Ammon's horn (tissue), 1 donor: ENCODE measurements at regions not wholly inside any gene's neighbourhood (a gene's known extent, or its start where the extent isn't known, plus 50 kb on each side); places are given as distances from the start of the nearest gene placed in this dataset.

ENCODE experiments used
- DNase-seq: peaks from one replicate; pipeline ENCODE4 v3.0.0-alpha.2; 2016; ENCODE audit warnings: low spot score

DNA sequence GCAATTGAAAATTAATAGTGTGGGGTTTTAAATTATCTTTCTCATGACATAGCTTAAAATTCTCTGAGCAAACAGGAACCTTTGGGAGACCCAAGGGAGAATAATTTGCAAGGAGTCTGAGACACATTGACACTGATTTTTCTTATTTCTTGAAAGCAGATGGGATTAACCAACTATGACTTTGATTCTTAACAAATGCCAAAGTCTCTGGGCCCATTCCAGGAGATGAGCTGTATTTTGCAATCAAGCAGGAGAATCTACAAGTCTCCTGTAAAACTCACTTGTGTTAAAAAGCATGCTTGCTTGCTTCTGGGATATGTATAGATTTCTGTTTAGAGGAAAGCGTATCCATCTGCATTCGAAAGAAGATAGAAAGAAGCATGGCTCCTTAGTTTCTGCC is 71.3 kb upstream of the STT3B start:
- no peak for DNase-seq

DNA sequence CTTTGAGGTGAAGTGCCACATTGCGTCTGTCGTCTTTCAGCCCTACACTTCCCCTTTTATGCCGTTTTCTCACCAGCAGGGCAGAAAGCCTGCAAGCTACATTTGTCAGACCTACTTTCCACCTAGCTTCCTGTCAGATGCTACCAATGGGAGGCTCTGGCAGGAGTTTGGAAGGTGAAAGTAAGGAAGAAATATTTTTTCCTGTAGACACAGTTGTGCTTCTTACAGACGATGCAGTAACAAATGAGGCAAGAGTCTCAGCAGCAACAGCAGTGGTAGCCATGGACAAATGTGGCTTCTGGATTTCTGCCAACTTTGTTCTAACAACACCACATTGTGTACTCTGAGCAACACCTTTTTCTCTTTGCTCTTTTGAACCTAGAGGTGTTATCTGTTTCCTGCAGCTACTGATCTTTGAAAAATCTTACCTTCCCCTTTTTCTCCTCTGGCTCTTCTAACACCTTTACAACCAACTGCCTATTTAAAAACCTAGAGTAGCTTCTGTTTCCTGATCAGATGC is 70.6 kb upstream of the STT3B start:
- DNase-seq = no peak

DNA sequence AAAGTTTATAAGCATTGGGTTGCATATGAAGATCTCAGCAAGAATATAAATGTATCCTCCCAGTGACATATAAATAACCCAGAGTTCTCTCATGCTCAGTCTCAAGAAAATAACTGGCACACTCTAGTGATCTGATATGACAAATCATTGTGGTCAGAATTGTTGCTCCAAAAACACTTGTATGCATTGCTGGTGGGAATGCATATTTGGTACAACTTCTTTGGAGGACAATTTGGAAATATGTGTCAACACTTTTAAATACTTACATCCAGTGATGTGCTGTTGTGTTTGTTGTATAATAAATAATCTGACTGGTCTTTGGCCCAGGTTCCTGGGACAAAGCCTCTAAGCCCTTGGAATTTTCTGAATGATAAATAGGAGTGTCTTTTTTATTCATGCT is 66.7 kb upstream of the STT3B start:
- no peak for DNase-seq

DNA sequence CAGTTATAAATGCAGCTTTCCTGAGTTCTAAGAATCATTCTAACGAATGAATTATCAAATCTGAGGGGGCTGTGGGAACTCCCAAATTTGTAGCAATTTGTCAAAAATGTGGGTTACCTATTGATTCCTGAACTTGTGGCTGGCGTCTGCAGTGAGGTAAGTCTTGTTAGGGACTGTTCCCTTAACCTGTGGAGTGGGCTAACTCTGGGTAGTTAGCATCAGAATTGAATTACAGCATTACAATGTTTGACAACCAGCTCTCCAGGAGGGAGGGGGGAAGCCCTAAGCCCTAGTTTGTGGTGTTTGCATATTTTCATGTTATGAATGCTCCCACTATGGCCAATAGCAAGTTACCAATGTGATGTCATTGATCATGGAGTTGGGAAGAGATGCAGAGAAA is 65.9 kb upstream of the STT3B start:
- DNase-seq = no peak

DNA sequence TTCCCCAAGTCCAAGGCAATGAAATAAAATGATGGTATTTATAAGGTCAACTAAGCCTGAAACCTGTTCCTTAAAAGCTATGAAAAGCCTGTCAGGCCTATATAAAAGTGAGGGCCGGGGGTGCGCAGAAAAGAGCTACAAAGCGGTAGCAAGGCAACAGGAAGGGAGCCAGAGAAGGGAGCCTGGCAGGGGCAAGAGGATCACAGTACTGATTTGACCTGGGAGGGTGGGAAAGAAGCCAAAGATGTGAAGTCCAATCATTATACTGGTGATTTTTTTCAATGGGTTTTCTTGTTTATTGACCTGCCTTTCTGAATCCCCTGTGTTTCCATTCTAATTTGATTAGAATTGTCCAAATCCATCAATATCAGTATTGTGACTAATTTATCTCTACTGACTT is 64.3 kb upstream of the STT3B start:
- no peak for DNase-seq

DNA sequence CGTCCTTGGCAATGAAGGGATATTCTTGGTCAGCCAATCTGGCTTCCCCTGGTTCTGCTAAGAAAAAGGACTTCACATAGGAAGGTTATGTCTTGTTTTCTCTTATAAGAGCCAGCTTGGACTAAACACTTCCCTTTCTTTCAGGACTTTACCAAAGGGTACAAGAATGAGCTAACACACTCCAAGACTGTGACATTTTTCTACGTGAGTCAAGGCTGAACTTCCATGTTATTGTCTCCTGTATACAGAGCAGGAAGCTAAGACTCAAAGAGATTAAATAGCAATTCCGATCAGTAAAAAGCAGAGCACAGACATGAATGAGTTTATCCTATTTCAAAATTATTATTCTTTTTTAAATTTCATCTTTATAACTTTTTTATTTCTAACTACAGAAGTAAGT is 63.3 kb upstream of the STT3B start:
- DNase-seq = no peak

DNA sequence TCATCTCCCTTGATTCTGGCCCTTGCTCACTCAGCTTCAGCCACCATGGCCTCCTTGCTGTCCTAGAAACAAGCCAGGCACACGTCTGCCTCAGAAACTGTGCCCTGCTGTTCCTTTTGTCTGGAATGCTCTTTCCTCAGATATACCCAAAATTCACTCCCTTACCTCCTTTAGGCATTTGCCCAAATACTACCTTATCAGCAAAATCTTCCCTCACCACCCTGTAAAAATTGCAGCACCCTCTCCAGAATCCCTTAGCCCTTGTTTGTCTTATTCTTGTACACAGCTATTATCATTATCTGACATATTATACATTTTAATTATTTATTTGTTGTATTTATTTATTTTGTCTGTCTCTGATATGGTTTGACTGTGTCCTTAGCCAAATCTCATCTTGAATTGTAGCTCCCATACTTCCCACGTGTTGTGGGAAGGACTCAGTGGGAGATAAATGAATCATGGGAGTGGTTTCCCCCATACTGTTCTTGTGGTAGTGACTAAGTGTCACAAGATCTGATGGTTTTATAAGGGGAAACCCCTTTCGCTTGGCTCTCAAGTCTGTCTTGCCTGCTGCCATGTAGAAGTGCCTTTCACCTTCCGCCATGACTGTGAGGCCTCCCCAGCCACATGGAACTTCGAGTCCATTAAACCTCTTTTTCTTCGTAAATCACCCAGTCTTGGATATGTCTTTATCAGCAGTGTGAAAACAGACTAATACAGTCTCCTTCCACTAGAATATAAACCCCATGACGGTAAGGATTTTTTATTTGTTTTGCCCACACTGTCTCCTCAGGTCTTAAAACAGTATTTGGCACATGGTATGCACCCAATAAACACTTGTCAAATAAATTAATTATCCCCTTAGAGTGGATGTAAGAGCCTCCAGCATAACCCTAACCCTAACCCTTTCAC is 60.0 kb upstream of the STT3B start:
- no peak for DNase-seq

DNA sequence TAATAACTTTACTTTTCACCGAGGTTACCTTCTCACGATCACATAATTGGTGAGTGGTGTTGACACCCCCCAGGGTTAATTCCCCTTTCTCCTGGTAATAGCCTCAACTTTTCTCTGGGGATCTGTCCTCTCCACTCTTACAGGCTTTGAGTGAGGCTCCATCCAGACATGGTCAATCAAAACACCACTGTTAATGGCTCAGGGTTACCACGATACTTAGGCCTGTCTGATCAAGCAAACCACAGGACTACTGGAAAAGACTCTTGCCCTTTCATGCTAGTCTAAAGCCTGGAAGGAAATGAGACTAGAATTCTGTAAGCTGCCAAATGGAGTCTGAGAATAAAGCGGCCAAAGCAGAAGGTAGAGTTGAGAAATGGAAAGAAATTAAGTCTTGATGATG is 56.5 kb upstream of the STT3B start:
- DNase-seq = no peak

DNA sequence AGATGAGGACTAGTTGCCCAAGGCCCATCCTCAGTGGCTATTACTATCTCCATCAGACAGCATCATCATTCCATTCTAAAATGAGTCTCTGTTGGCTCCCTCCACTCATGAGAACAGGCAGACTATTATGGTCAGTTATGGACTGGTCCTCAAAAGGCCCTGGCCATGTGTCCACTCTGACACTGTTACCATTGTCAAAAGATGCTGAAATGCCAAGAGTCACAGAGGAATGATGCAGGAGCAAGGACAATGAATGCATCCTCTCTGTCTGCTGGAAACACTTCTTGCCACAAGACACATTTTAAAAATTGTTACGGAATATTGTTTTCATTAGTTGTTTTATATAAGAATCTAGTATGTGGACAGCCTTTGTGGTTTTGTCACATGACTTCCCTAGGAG is 53.3 kb upstream of the STT3B start:
- DNase-seq = no peak

DNA sequence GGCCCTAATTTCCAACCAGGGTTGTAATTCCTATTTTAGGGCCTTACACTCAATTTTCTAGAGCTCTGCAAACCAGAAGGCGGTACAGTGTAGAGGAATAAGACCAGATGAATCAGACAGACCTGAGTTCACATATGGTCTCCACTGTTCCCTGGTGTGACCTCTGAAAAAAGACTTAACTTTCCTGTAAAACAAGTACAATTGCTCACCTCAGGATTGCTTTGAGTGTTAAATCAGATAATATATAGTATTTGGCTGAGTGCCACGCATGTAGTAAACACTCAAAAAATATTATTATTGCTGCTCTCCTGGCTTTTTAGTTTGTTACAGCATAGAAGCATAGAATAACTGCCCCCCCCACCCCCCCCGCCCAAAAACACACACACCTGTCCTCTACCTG is 51.0 kb upstream of the STT3B start:
- no peak for DNase-seq

DNA sequence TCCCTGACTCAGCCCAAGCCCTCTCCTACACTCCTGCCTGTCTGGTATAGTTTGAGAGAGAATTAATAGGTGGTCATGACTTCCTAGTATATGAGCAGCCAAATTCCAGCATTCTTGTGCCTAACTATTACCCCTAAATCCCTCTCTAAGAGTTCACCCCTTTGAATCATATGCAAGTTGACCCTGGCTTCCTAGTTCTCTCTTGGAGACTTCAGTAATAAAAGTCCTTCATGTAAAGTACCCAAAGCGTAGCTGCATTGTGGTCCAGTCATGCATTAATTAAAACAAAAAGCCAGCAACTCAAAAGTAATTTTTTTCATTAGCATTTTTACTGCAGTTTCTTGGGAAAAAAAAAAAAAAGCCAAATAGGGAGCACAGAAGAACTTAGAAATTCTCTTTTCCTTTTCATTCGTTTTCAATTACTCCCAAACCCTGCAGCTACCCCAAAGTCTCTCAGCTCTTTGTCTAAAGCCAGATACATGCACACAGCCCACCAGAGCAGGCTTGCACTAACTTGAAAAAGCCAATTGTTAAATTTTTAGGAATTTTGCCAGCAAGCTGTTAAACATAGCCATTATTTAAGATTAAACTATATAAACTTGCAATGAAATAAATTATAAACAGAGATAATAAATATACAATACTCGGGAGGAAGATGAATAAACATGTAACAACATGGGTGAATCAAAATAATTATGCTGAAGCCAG is 50.1 kb upstream of the STT3B start:
- DNase-seq = no peak
